Brain pericyte (primary cell): ENCODE measurements at regions not wholly inside any gene's neighbourhood (a gene's known extent, or its start where the extent isn't known, plus 50 kb on each side); places are given as distances from the start of the nearest gene placed in this dataset.

Experiments used
- DNase-seq: peaks from one replicate; pipeline ENCODE4 v3.0.0-alpha.2; 2012; ENCODE audit warnings: low read depth, low spot score

DNA sequence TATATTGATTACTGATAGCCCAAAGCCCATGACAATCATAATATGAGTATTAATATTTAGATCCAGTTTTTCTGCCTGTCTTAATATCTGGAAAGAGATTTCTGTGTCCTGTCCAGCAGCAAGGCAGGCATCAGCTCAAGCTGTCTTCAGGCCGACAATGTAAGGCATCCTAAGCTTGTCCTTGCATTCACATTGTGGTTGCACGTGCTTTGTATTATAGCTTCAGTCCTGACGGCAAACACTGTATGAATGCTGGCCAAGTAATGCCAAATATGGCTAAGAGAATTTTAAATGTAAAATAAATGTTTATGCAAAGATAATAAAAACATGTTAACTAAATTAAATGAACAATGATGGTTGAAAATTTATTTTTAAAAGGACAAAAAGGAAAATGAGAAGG is 255.7 kb upstream of the RPS6KA3 start:
- no peak for DNase-seq

GRCh38 chrX:20521222-20521621 is 254.5 kb upstream of the RPS6KA3 start:
- no peak for DNase-seq

DNA sequence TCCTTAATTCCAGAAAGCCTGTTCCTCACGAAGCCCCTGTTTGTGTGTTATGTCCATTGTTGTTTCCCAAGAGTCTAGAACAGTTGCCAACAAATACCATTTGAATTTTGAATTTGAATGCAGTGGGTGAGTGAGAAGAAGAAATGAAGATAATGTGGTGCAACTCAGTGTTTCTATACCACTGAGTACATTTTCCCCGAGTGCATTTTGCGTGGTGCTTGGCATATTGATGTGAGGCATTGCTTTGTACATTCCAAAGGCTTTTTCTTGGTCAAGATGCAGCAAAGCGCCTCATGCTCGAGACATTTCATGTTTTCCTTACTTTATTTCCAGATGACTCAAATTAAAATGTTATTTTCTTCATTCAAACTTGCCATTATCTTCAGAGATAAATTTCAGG is 253.1 kb upstream of the RPS6KA3 start:
- no peak for DNase-seq

DNA sequence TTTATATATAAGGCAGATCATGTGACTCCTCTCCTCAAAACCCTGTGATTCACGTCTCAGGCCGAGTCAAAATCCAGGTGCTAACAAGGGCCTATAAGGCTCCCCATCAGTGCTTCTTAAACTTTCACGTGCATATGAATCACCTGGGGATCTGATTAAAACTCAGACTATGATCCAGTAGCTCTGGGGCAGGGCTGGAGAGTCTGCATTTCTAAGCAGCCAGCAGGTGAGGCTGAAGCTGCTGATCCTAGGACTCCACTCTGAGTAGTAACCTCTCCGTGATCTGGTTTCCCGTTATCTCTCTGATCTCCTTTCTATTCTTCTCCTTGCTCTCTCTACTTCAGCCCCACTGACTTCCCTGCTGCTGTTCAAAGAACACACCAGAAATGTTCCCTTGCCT is 252.4 kb upstream of the RPS6KA3 start:
- no peak for DNase-seq

- DNase-seq, result no peak
These were observed 250.9 kb upstream of the RPS6KA3 start for GRCh38 chrX:20517565-20517964.

DNA sequence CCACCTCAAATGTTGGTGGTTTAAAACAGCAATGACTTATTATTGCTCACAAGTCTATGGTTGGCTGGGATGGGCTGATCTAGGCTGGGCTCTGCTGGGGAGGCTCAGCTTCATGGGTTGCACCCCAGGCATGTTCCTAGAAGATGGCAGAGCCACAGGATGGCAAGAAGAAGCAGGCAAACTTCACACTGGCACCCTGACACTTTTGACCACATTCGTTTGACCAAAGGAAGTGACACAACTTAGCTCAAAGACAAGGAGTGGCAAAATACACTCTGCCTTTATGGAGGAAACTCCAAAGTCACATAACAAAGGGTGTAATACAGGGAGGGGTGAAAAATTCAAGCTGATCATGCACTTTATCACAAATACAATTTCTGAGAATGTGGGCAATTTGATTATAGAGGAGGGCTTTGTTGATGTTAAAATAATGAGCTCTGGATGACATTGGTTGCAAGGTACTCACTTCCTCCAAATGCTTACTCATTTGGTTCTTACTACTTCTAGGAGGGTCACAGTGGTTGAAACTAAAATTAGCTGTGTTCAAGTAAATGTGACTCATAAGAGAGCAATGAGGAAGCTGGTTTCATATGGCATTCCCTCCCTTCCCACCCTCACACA is 249.2 kb upstream of the RPS6KA3 start:
- DNase-seq, result no peak

GRCh38 chrX:20514358-20514757 is 247.6 kb upstream of the RPS6KA3 start:
- DNase-seq, result no peak

GRCh38 chrX:20513185-20513584 is 246.5 kb upstream of the RPS6KA3 start:
- DNase-seq, result no peak

DNA sequence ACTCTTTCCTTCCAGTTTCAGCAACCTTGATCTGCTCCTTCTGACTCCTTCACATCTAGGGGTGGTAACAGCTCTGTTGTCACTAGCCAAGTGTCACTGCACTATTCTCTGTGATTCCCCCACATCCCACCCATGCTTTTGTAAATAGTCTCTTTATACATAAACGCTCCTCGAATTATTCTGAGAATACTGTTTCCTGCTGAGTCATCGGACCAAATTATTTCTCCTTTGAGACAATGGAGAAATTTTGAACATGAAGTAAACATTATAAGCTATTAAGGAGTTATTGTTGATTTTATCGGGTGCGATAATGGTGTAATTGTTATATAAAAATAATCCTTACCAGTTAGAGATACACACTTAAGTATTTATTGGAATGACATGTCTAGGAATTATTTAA is 245.1 kb upstream of the RPS6KA3 start:
- DNase-seq, result no peak

DNA sequence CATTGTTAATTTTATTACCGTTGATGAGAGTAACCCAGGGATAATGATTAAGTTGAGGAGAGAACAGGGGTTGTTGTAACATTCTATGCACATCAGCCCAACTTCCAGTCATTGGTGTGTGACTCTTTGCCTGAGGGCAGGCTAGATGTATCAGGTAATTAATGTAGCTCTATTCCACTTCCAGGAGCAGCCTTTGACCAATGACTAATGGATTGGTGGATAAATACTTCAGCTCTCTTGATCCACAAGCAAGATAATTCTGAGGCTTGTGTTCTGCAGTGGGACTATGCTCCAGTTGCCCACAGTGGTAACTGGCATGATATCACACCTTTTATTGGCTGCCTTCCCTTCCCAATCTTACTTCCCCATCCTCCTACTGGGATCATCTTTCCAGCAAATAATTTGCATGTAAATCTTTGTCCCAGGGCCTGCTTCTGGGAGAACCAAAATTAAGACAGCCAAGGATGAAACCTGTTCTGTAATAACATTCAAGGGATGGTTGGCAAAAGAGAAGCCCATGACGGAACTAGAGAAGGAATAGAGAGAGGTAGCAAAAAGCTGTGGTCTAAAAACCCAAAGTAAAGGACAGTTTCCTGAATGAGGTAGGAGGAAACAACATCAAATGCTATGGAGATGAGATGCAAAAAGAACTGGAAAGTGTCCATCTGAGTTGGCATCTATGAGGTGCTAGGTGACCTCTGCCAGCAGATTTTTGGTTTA is 241.4 kb upstream of the RPS6KA3 start:
- no peak for DNase-seq

- no peak for DNase-seq
These were observed 240.0 kb upstream of the RPS6KA3 start for GRCh38 chrX:20506739-20507138.

DNA sequence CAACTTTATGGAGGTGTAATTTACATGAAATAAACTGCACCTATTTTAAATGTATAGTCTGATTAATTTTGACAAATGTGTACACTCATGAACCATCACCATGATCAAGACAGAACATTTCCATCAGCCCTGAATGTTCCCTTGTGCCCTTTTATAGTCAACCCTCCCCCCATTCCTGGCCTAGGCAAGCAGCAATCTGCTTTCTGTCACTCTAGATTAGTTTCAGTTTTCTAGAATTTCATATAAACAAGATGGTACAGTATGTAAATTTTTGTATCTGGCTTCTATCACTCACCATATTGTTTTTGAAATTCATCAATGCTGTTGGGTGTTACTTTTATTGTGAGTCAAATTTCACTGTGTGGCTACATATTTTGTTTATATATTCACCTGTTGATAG is 234.2 kb upstream of the RPS6KA3 start:
- DNase-seq, result no peak

DNA sequence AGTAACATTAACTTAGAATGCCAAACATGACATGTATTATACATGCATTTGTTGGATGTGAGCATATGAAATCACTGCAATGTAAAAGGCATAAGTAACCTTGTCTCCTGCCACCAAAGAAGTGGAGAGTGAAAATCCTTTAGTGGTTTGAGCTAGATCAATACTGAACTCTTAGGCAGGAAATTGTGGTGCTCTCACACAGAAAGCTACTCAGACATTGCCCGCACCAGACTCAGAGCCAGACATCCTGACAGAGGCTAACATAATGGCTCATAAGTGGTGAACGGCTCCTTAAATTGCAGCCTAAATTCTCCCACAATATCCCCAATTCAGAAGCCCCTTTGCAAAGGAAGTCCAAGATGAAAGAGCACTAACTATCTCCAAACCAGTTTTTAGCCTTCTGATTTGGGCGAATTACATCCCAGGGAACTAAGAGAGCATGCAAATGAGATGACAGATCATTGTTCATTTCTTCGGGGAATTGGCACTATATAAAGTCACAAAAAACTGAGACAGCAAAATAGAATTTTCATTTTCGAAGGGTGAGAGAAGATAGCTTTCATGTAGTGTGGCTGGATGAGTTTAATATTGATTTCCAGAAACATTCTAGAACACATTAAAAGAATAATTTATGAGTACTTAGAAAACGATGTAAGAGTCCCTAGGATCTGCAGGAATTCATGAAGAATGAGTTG is 233.6 kb upstream of the RPS6KA3 start:
- no peak for DNase-seq

- DNase-seq, result no peak
These were observed 233.1 kb upstream of the RPS6KA3 start for GRCh38 chrX:20499763-20500162.

GRCh38 chrX:20498851-20499635 is 232.3 kb upstream of the RPS6KA3 start:
- DNase-seq, result no peak

GRCh38 chrX:20495575-20495974 is 228.9 kb upstream of the RPS6KA3 start:
- no peak for DNase-seq

GRCh38 chrX:20488473-20488872 is 221.8 kb upstream of the RPS6KA3 start:
- DNase-seq, result no peak

GRCh38 chrX:20487227-20487626 is 220.5 kb upstream of the RPS6KA3 start:
- DNase-seq, result no peak

DNA sequence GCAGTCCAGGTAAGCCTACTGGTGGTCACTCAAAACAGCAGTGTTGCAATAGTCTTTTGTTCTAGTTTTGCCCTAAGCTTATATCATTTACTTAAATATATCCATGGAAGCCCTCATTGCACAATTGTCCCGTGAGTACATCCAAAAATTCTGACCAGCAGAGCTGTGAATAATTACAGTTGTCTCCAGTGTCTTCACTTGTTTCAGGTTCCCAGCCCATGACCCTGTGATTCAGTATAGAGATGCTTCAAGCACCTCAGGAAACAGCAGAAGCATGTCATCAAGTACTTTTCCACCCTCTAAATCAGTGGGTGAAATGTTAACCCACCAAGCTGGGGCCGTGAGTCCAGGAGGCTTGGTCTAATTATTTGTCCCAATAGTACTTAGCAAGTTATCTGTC is 214.9 kb upstream of the RPS6KA3 start:
- DNase-seq, result no peak

GRCh38 chrX:20479896-20480295 is 213.2 kb upstream of the RPS6KA3 start:
- no peak for DNase-seq

GRCh38 chrX:20479048-20479447 is 212.3 kb upstream of the RPS6KA3 start:
- DNase-seq, result no peak

DNA sequence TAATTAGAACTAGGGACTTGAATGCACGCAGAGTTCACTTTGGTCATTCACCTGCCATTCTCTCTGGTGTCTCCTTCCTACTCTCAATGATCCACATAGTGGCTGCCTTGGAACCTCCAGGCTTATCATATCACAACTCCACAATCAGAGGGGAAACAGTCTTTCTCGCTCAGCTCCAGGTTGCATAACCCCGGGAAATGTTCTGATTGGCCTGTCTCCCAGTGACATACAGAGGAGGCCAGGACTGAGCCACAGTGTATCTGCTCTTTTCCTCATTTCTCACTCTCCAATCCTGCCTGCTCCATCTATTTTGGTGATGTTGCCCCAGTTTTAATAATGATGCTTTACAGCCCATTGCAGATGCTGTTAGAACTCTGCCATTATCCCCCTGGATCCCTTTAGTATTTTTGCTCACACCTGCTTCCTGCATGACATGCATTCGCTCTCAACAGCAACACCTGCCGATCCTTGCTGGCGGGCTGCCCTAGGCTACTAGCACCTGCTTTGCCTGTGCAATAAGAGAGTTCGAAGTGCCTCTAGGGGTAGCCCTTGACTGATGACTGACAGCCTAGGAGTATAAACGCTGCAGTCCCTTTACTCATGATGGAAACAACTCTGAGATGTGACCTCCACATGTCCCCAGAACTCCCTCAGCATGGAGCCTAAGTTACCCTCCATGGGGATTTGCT is 211.3 kb upstream of the RPS6KA3 start:
- no peak for DNase-seq
